Uterus (tissue), 3 donors: ENCODE measurements at regions not wholly inside any gene's neighbourhood (a gene's known extent, or its start where the extent isn't known, plus 50 kb on each side); places are given as distances from the start of the nearest gene placed in this dataset.

ENCODE experiments used
- DNase-seq, 2 donors: peaks; one replicate each; pipeline ENCODE4 v3.0.0-alpha.2; 2019 to 2020
- H3K27ac ChIP-seq, 2 donors: fragments of 200-600 bp; sonication (generic); 1 replicate in 1 of 2; 2 replicates in 1 of 2; pipeline ENCODE4 v1.5.1; 2016 to 2018
- H3K27me3 ChIP-seq, 2 donors: fragments of 200-600 bp; sonication (generic); one replicate each; pipeline ENCODE4 v1.5.1; 2018 to 2019; ENCODE audit warnings: control low read depth in 1 of 2
- H3K36me3 ChIP-seq, 2 donors: fragments of 200-600 bp; sonication (generic); one replicate each; pipeline ENCODE4 v1.5.1; 2019; ENCODE audit warnings: control low read depth in 1 of 2
- H3K4me1 ChIP-seq, 2 donors: fragments of 200-600 bp; sonication (generic); one replicate each; pipeline ENCODE4 v1.5.1; 2018 to 2019; ENCODE audit warnings: control low read depth in 1 of 2
- H3K4me3 ChIP-seq, 2 donors: fragments of 200-600 bp; sonication (generic); 1 replicate in 1 of 2; 2 replicates in 1 of 2; pipeline ENCODE4 v1.5.1; 2018 to 2019; ENCODE audit warnings: mild to moderate bottlenecking in 1 of 2
- H3K9me3 ChIP-seq, 2 donors: fragments of 200-600 bp; sonication (generic); one replicate each; pipeline ENCODE4 v1.5.1; 2019; ENCODE audit warnings: control low read depth in 1 of 2
- CTCF ChIP-seq, 4 experiments: fragments of 200-600 bp in 2 of 4; fragments of 450-650 bp in 2 of 4; sonication (generic) in 2 of 4; IDR thresholded peaks; one replicate each; pipeline ENCODE4 v1.5.1; 2016 to 2019; ENCODE audit warnings: antibody characterized with exemption in 4 of 4, mild to moderate bottlenecking in 2 of 4, moderate library complexity in 1 of 4
- POLR2A ChIP-seq, 2 donors: fragments of 450-650 bp; IDR thresholded peaks; one replicate each; pipeline ENCODE4 v1.6.1; 2016; ENCODE audit warnings: antibody characterized with exemption in 2 of 2, mild to moderate bottlenecking in 1 of 2, moderate library complexity in 1 of 2
- intact Hi-C: fragments of 100-400 bp; cut with DNase I; formaldehyde crosslinking; loops from one replicate; pipeline ENCODE4 v1.15.1; 2023; ENCODE audit warnings: low total_unique reads
- donor health status: DM: yes; HTN: yes; CAD: no.

- Histone ChIP-seq H3K4me3 (no peak overlapping the region), H3K9me3 (no peaks in the 10 kb centered on the region), H3K4me1 (no peaks in the 10 kb centered on the region), H3K27ac (no peak overlapping the region), H3K36me3 (no peaks in the 10 kb centered on the region), H3K27me3 (no peaks in the 10 kb centered on the region)
- TF ChIP-seq CTCF (IDR thresholded peaks at IDR 0.05) (no peak), POLR2A (IDR thresholded peaks at IDR 0.05) (no peak)
- intact Hi-C loops: no loop called here
- DNase-seq: no peak
Observed at GRCh38 chr1:98008373-98008772, 87.5 kb upstream of the DPYD start.

- intact Hi-C loops: no loop called here
- Histone ChIP-seq H3K27ac (no peak overlapping the region), H3K27me3 (no peaks in the 10 kb centered on the region)
Observed at GRCh38 chr1:98005326-98006010, 84.6 kb upstream of the DPYD start.

GRCh38 chr1:98003442-98003841 lies 82.6 kb upstream of the DPYD start:
- TF ChIP-seq CTCF (IDR thresholded peaks at IDR 0.05) (no peak), POLR2A (IDR thresholded peaks at IDR 0.05) (no peak)
- no peaks in the 10 kb centered on the region for H3K4me1 ChIP-seq
- DNase-seq: no peak
- no peak overlapping the region for H3K4me3 ChIP-seq
- no peaks in the 10 kb centered on the region for H3K36me3 ChIP-seq
- intact Hi-C loops: no loop called here
- no peaks in the 10 kb centered on the region for H3K27me3 ChIP-seq
- H3K9me3 ChIP-seq: no peaks in the 10 kb centered on the region
- H3K27ac ChIP-seq: no peak overlapping the region

More at GRCh38 chr1:98005326-98006010, 84.6 kb upstream of the DPYD start:
- Histone ChIP-seq H3K4me3 (no peak overlapping the region), H3K9me3 (no peaks in the 10 kb centered on the region), H3K36me3 (no peaks in the 10 kb centered on the region), H3K4me1 (no peaks in the 10 kb centered on the region)
- DNase-seq: no peak
- TF ChIP-seq CTCF (IDR thresholded peaks at IDR 0.05) (no peak), POLR2A (IDR thresholded peaks at IDR 0.05) (no peak)

- Histone ChIP-seq H3K4me3 (no peak overlapping the region), H3K27ac (no peak overlapping the region), H3K9me3 (no peaks in the 10 kb centered on the region), H3K4me1 (no peaks in the 10 kb centered on the region), H3K27me3 (no peaks in the 10 kb centered on the region), H3K36me3 (no peaks in the 10 kb centered on the region)
- intact Hi-C loops: no loop called here
- TF ChIP-seq POLR2A (IDR thresholded peaks at IDR 0.05): no peak
- no peak for TF ChIP-seq CTCF (IDR thresholded peaks at IDR 0.05)
- no peak for DNase-seq
Observed at GRCh38 chr1:98002288-98002687, 81.5 kb upstream of the DPYD start.

GRCh38 chr1:98001764-98002163 lies 80.9 kb upstream of the DPYD start:
- H3K36me3 ChIP-seq: no peaks in the 10 kb centered on the region
- H3K4me1 ChIP-seq: no peaks in the 10 kb centered on the region
- H3K4me3 ChIP-seq: no peak overlapping the region
- H3K9me3 ChIP-seq: no peaks in the 10 kb centered on the region
- H3K27me3 ChIP-seq: no peaks in the 10 kb centered on the region
- no peak overlapping the region for H3K27ac ChIP-seq
- DNase-seq: no peak
- intact Hi-C loops: no loop called here
- TF ChIP-seq CTCF (IDR thresholded peaks at IDR 0.05): no peak
- no peak for TF ChIP-seq POLR2A (IDR thresholded peaks at IDR 0.05)
